ENCODE measurements at regions not wholly inside any gene's neighbourhood (a gene's known extent, or its start where the extent isn't known, plus 50 kb on each side); places are given as distances from the start of the nearest gene placed in this dataset.

GRCh38 chr9:124120272-124120671 lies 108.7 kb downstream of the LHX2 start:
- TF ChIP-seq CTCF (conservative IDR thresholded peaks at IDR 0.05), result no peak
- TF ChIP-seq ZFX (IDR thresholded peaks at IDR 0.05), result no peak
